NCI-H2171 treated with DMSO at 0.1 percent for 48 hours (cell line): ENCODE measurements at regions not wholly inside any gene's neighbourhood (a gene's known extent, or its start where the extent isn't known, plus 50 kb on each side); places are given as distances from the start of the nearest gene placed in this dataset.

ENCODE experiments used
- DNase-seq: peaks from one replicate; lab custom pipeline; 2025; lab: John Stamatoyannopoulos, UW

GRCh38 chr5:62717301-62717933 lies 138.8 kb downstream of the LRRC70 start:
- DNase-seq: no peak

- no peak for DNase-seq
Measured at GRCh38 chr5:62714296-62714695, 135.7 kb downstream of the LRRC70 start.

GRCh38 chr5:62708481-62709325 lies 130.1 kb downstream of the LRRC70 start:
- DNase-seq: no peak

- no peak for DNase-seq
Measured at GRCh38 chr5:62707563-62707962, 128.9 kb downstream of the LRRC70 start.

GRCh38 chr5:62707131-62707530 lies 128.5 kb downstream of the LRRC70 start:
- DNase-seq: no peak

GRCh38 chr5:62705022-62705421 lies 126.4 kb downstream of the LRRC70 start:
- DNase-seq: no peak

- DNase-seq: no peak
Measured at GRCh38 chr5:62702126-62702525, 123.5 kb downstream of the LRRC70 start.

- DNase-seq: no peak
Measured at GRCh38 chr5:62701036-62701435, 122.4 kb downstream of the LRRC70 start.

GRCh38 chr5:62698756-62699155 lies 120.1 kb downstream of the LRRC70 start:
- no peak for DNase-seq

GRCh38 chr5:62695274-62695673 lies 116.7 kb downstream of the LRRC70 start:
- no peak for DNase-seq

- DNase-seq: no peak
Measured at GRCh38 chr5:62692946-62693713, 114.5 kb downstream of the LRRC70 start.

- no peak for DNase-seq
Measured at GRCh38 chr5:62691946-62692345, 113.3 kb downstream of the LRRC70 start.

GRCh38 chr5:62690421-62690820 lies 111.8 kb downstream of the LRRC70 start:
- no peak for DNase-seq

- no peak for DNase-seq
Measured at GRCh38 chr5:62689599-62690368, 111.2 kb downstream of the LRRC70 start.

GRCh38 chr5:62686692-62687091 lies 108.1 kb downstream of the LRRC70 start:
- DNase-seq: no peak

GRCh38 chr5:62685221-62685620 lies 106.6 kb downstream of the LRRC70 start:
- no peak for DNase-seq

- no peak for DNase-seq
Measured at GRCh38 chr5:62684310-62684709, 105.7 kb downstream of the LRRC70 start.

- no peak for DNase-seq
Measured at GRCh38 chr5:62682059-62682458, 103.4 kb downstream of the LRRC70 start.

GRCh38 chr5:62681117-62681850 lies 102.7 kb downstream of the LRRC70 start:
- no peak for DNase-seq

GRCh38 chr5:62680121-62680520 lies 101.5 kb downstream of the LRRC70 start:
- DNase-seq: no peak
